HG03280 (cell line): ENCODE measurements at regions not wholly inside any gene's neighbourhood (a gene's known extent, or its start where the extent isn't known, plus 50 kb on each side); places are given as distances from the start of the nearest gene placed in this dataset.

Experiments
- ATAC-seq: cut with Tn5 transposase; IDR thresholded peaks from one replicate; pipeline ENCODE4 v1.9.1; 2021; ENCODE audit warnings: mild to moderate bottlenecking, moderate library complexity; ENCODE audit not compliant: unreplicated experiment

GRCh38 chr6:121967631-121968030, 431.8 kb upstream of the HSF2 start:
- ATAC-seq: no peak

- ATAC-seq: no peak
Observed at GRCh38 chr6:121971931-121972335, 427.5 kb upstream of the HSF2 start.

- no peak for ATAC-seq
Observed at GRCh38 chr6:121984956-121985355, 414.5 kb upstream of the HSF2 start.

- no peak for ATAC-seq
Observed at GRCh38 chr6:121993362-121993761, 406.1 kb upstream of the HSF2 start.

GRCh38 chr6:121994919-121995318, 404.5 kb upstream of the HSF2 start:
- no peak for ATAC-seq

- no peak for ATAC-seq
Observed at GRCh38 chr6:121998631-121999030, 400.8 kb upstream of the HSF2 start.

- ATAC-seq: no peak
Observed at GRCh38 chr6:121999456-122000065, 399.9 kb upstream of the HSF2 start.

GRCh38 chr6:122005661-122006060, 393.8 kb upstream of the HSF2 start:
- ATAC-seq: no peak

GRCh38 chr6:122007339-122007738, 392.1 kb upstream of the HSF2 start:
- ATAC-seq: no peak

GRCh38 chr6:122008101-122008999, 391.1 kb upstream of the HSF2 start:
- ATAC-seq: no peak

GRCh38 chr6:122009000-122009350, 390.5 kb upstream of the HSF2 start:
- no peak for ATAC-seq

- no peak for ATAC-seq
Observed at GRCh38 chr6:122012578-122012977, 386.9 kb upstream of the HSF2 start.

GRCh38 chr6:122014961-122015360, 384.5 kb upstream of the HSF2 start:
- ATAC-seq: no peak

- ATAC-seq: peak; percentile 91
Observed at GRCh38 chr6:122020588-122021264, 378.7 kb upstream of the HSF2 start.

GRCh38 chr6:122025104-122025503, 374.3 kb upstream of the HSF2 start:
- no peak for ATAC-seq

- no peak for ATAC-seq
Observed at GRCh38 chr6:122026582-122027369, 372.7 kb upstream of the HSF2 start.

GRCh38 chr6:122028933-122029522, 370.4 kb upstream of the HSF2 start:
- no peak for ATAC-seq

GRCh38 chr6:122033564-122034181, 365.8 kb upstream of the HSF2 start:
- ATAC-seq: peak; percentile 92

GRCh38 chr6:122035173-122035572, 364.3 kb upstream of the HSF2 start:
- no peak for ATAC-seq

GRCh38 chr6:122040261-122040660, 359.2 kb upstream of the HSF2 start:
- ATAC-seq: no peak
